ENCODE measurements at regions not wholly inside any gene's neighbourhood (a gene's known extent, or its start where the extent isn't known, plus 50 kb on each side); places are given as distances from the start of the nearest gene placed in this dataset.

DNA sequence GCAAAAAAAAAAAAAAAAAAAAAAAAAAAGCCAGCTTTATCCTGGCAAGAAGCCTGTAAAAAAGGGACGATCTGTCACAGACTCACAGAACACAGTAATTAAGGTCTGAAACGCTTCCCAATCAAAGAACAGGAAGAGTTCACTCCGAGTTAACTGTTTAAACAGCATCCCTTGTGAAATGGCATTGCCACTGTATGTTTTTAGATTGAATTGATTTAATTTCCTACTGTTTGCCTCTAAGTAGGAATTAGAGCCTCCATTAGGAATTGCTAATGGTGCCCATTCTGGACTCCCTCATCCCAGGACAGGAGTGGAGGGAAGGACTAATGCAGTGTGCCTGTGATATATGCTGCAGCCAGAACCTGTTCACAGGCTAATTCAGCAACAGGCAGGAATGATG is 370.8 kb downstream of the RWDD3 start:
- POLR2A ChIA-PET, result no interaction called here
- CTCF ChIA-PET, result no interaction called here
- dilution Hi-C loops (cut with MboI; ENCODE audit: extremely low pct_ligation_motif_present, low sequenced_read_pairs), result no loop called here

GRCh38 chr1:95614197-95614596 is 380.2 kb downstream of the RWDD3 start:
- H3K79me2 ChIP-seq (ENCODE audit: control insufficient read depth, insufficient read depth, low read length), result no peaks in the 10 kb centered on the region
- H3K9me1 ChIP-seq (replicated peaks; ENCODE audit: control insufficient read depth, extremely low read depth, insufficient read depth, low read length), result no peaks in the 10 kb centered on the region
- no peaks in the 10 kb centered on the region for H3K27me3 ChIP-seq (ENCODE audit: control insufficient read depth in 2 of 2, insufficient read depth in 2 of 2, low read length in 2 of 2)
- H2AFZ ChIP-seq (ENCODE audit: low read depth, low read length), result no peak overlapping the region
- intact Hi-C loops (cut with micrococcal nuclease), result no loop called here
- H3K36me3 ChIP-seq (ENCODE audit: control insufficient read depth in 2 of 2, extremely low read depth in 1 of 2, insufficient read depth in 2 of 2, low read length in 2 of 2), result no peaks in the 10 kb centered on the region
- ChIA-PET POLR2A (no interaction called here), CTCF (no interaction called here)
- TF ChIP-seq POLR2AphosphoS5 (IDR thresholded peaks at IDR 0.05; ENCODE audit: insufficient read depth, low read depth, low read length), result no peak
- TF ChIP-seq, protein P1, sequence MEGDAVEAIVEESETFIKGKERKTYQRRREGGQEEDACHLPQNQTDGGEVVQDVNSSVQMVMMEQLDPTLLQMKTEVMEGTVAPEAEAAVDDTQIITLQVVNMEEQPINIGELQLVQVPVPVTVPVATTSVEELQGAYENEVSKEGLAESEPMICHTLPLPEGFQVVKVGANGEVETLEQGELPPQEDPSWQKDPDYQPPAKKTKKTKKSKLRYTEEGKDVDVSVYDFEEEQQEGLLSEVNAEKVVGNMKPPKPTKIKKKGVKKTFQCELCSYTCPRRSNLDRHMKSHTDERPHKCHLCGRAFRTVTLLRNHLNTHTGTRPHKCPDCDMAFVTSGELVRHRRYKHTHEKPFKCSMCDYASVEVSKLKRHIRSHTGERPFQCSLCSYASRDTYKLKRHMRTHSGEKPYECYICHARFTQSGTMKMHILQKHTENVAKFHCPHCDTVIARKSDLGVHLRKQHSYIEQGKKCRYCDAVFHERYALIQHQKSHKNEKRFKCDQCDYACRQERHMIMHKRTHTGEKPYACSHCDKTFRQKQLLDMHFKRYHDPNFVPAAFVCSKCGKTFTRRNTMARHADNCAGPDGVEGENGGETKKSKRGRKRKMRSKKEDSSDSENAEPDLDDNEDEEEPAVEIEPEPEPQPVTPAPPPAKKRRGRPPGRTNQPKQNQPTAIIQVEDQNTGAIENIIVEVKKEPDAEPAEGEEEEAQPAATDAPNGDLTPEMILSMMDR (IDR thresholded peaks at IDR 0.05; ENCODE audit: extremely low read depth in 1 of 2, insufficient read depth in 1 of 2, low read depth in 1 of 2, low read length in 2 of 2), result no peak
- no peak for TF ChIP-seq MAX (IDR thresholded peaks at IDR 0.05; ENCODE audit: insufficient read depth, insufficient read length)
- TF ChIP-seq JUN (IDR thresholded peaks at IDR 0.05; ENCODE audit: borderline replicate concordance, insufficient read depth, insufficient read length, low read depth), result no peak
- no peak for TF ChIP-seq GATA2 (IDR thresholded peaks at IDR 0.05; ENCODE audit: insufficient read depth, insufficient read length, low read depth, low read length)
- no peak for TF ChIP-seq POLR2A (IDR thresholded peaks at IDR 0.05; ENCODE audit: low read depth, low read length)
- TF ChIP-seq EZH2 (IDR thresholded peaks at IDR 0.05; ENCODE audit: borderline replicate concordance, low read depth, low read length, severe bottlenecking), result no peak
- TF ChIP-seq FOS (IDR thresholded peaks at IDR 0.05; ENCODE audit: borderline replicate concordance, insufficient read depth, low read length), result no peak
- no peak for TF ChIP-seq MYC (IDR thresholded peaks at IDR 0.05; ENCODE audit: low read depth, low read length)
- no peaks in the 10 kb centered on the region for H3K9me3 ChIP-seq (replicated peaks; ENCODE audit: control insufficient read depth, insufficient read depth, low read length)
- DNase-seq (ENCODE audit: low read depth, low spot score) (no peak), FAIRE-seq (no peak)
- dilution Hi-C loops (cut with MboI; ENCODE audit: extremely low pct_ligation_motif_present, low sequenced_read_pairs), result no loop called here
- no peaks in the 10 kb centered on the region for H3K4me1 ChIP-seq (ENCODE audit: control insufficient read depth, extremely low read depth, insufficient read depth, low read length)
- H3K4me2 ChIP-seq (ENCODE audit: insufficient read depth, low read length), result no peak overlapping the region
- BruUV-seq (replicated peaks), result no TSS peak
- H3K4me3 ChIP-seq (replicated peaks in 1 of 3; ENCODE audit: insufficient read depth in 1 of 3, low read depth in 1 of 3, low read length in 3 of 3), result no peak overlapping the region
- H3K27ac ChIP-seq (ENCODE audit: insufficient read depth, low read depth, low read length), result no peak overlapping the region
- H3K9ac ChIP-seq (replicated peaks; ENCODE audit: extremely low read depth, insufficient read depth, low read length), result no peak overlapping the region
- H4K20me1 ChIP-seq (replicated peaks; ENCODE audit: control insufficient read depth, extremely low read depth, insufficient read depth, low read length), result no peaks in the 10 kb centered on the region

More for the DNA sequence above, 370.8 kb downstream of the RWDD3 start:
- no peak for TF ChIP-seq POLR2AphosphoS5 (IDR thresholded peaks at IDR 0.05; ENCODE audit: insufficient read depth, low read depth, low read length)
- TF ChIP-seq GATA2 (IDR thresholded peaks at IDR 0.05; ENCODE audit: insufficient read depth, insufficient read length, low read depth, low read length), result no peak
- no peak for TF ChIP-seq MYC (IDR thresholded peaks at IDR 0.05; ENCODE audit: low read depth, low read length)
- TF ChIP-seq, protein P1 (IDR thresholded peaks at IDR 0.05; ENCODE audit: extremely low read depth in 1 of 2, insufficient read depth in 1 of 2, low read depth in 1 of 2, low read length in 2 of 2), result no peak
- no peak for TF ChIP-seq EZH2 (IDR thresholded peaks at IDR 0.05; ENCODE audit: borderline replicate concordance, low read depth, low read length, severe bottlenecking)
- no TSS peak for BruUV-seq (replicated peaks)
- Histone ChIP-seq H4K20me1 (replicated peaks; ENCODE audit: control insufficient read depth, extremely low read depth, insufficient read depth, low read length) (no peaks in the 10 kb centered on the region), H3K9me1 (replicated peaks; ENCODE audit: control insufficient read depth, extremely low read depth, insufficient read depth, low read length) (no peaks in the 10 kb centered on the region), H3K4me3 (replicated peaks in 1 of 3; ENCODE audit: insufficient read depth in 1 of 3, low read depth in 1 of 3, low read length in 3 of 3) (no peak overlapping the region), H3K9ac (replicated peaks; ENCODE audit: extremely low read depth, insufficient read depth, low read length) (no peak overlapping the region), H3K79me2 (ENCODE audit: control insufficient read depth, insufficient read depth, low read length) (no peaks in the 10 kb centered on the region), H3K9me3 (replicated peaks; ENCODE audit: control insufficient read depth, insufficient read depth, low read length) (no peaks in the 10 kb centered on the region), H3K27ac (ENCODE audit: insufficient read depth, low read depth, low read length) (no peak overlapping the region), H3K4me2 (ENCODE audit: insufficient read depth, low read length) (no peak overlapping the region), H3K27me3 (ENCODE audit: control insufficient read depth in 2 of 2, insufficient read depth in 2 of 2, low read length in 2 of 2) (no peaks in the 10 kb centered on the region), H2AFZ (ENCODE audit: low read depth, low read length) (no peak overlapping the region), H3K4me1 (ENCODE audit: control insufficient read depth, extremely low read depth, insufficient read depth, low read length) (no peaks in the 10 kb centered on the region), H3K36me3 (ENCODE audit: control insufficient read depth in 2 of 2, extremely low read depth in 1 of 2, insufficient read depth in 2 of 2, low read length in 2 of 2) (no peaks in the 10 kb centered on the region)
- intact Hi-C loops (cut with micrococcal nuclease), result no loop called here
- FAIRE-seq, result no peak
- no peak for DNase-seq (ENCODE audit: low read depth, low spot score)

Data from endothelial cell of umbilical vein (primary cell).